Cardiac muscle cell (in vitro differentiated cells and primary cell): ENCODE measurements at regions not wholly inside any gene's neighbourhood (a gene's known extent, or its start where the extent isn't known, plus 50 kb on each side); places are given as distances from the start of the nearest gene placed in this dataset.

ENCODE experiments used
- DNase-seq, 2 donors: peaks; one replicate each; pipeline versions ENCODE4 v3.0.0 to v3.0.0-alpha.2; 2010 to 2017; ENCODE audit warnings: low read depth in 1 of 2, low spot score in 1 of 2
- H3K27ac ChIP-seq: fragments of 200-600 bp; sonication (generic); 2 replicates; pipeline ENCODE4 v1.5.1; 2016
- H3K27me3 ChIP-seq: fragments of 200-600 bp; sonication (generic); 2 replicates; pipeline ENCODE4 v1.6.0; 2016; ENCODE audit warnings: control low read depth
- H3K36me3 ChIP-seq: fragments of 200-600 bp; sonication (generic); 2 replicates; pipeline ENCODE4 v1.5.1; 2016; ENCODE audit warnings: control low read depth
- H3K4me1 ChIP-seq: fragments of 200-600 bp; sonication (generic); 2 replicates; pipeline ENCODE4 v1.8.1; 2017; ENCODE audit warnings: low read depth, mild to moderate bottlenecking, mixed run types
- H3K4me3 ChIP-seq: fragments of 200-600 bp; sonication (generic); 2 replicates; pipeline ENCODE4 v1.5.1; 2016; ENCODE audit warnings: mild to moderate bottlenecking
- H3K9me3 ChIP-seq: fragments of 200-600 bp; sonication (generic); 2 replicates; pipeline ENCODE4 v1.5.1; 2017; ENCODE audit warnings: low read depth, mild to moderate bottlenecking, control low read depth
- TF ChIP-seq, protein P1 (sequence below): IDR thresholded peaks from 2 replicates; pipeline ENCODE4 v1.5.1; 2012; ENCODE audit warnings: low read depth, mild to moderate bottlenecking, low read length

DNA sequence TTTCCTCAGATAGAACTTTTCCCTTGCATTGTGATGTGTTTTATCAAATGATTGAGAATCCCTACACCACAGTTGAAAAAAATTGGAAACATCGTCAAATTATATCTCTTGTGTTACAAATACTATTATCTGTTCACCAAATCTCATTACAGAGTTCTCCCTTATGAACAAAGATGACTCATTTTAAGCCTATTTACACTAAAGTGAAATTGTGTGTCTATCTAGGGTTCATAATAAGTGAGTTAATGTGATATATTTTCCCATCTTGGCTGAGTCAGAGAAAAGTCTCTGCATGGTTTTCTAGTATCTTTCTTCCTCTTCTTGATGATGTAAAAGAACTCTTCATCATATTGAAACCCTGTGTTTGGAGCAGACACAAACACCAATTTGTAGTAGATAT lies 1263.3 kb upstream of the EYS start:
- no peak for DNase-seq
- Histone ChIP-seq H3K4me1 (no peaks in the 10 kb centered on the region), H3K4me3 (no peak overlapping the region), H3K27ac (no peak overlapping the region), H3K36me3 (no peaks in the 10 kb centered on the region), H3K9me3 (no peaks in the 10 kb centered on the region), H3K27me3 (no peaks in the 10 kb centered on the region)
- TF ChIP-seq, protein P1, sequence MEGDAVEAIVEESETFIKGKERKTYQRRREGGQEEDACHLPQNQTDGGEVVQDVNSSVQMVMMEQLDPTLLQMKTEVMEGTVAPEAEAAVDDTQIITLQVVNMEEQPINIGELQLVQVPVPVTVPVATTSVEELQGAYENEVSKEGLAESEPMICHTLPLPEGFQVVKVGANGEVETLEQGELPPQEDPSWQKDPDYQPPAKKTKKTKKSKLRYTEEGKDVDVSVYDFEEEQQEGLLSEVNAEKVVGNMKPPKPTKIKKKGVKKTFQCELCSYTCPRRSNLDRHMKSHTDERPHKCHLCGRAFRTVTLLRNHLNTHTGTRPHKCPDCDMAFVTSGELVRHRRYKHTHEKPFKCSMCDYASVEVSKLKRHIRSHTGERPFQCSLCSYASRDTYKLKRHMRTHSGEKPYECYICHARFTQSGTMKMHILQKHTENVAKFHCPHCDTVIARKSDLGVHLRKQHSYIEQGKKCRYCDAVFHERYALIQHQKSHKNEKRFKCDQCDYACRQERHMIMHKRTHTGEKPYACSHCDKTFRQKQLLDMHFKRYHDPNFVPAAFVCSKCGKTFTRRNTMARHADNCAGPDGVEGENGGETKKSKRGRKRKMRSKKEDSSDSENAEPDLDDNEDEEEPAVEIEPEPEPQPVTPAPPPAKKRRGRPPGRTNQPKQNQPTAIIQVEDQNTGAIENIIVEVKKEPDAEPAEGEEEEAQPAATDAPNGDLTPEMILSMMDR, result no peak

DNA sequence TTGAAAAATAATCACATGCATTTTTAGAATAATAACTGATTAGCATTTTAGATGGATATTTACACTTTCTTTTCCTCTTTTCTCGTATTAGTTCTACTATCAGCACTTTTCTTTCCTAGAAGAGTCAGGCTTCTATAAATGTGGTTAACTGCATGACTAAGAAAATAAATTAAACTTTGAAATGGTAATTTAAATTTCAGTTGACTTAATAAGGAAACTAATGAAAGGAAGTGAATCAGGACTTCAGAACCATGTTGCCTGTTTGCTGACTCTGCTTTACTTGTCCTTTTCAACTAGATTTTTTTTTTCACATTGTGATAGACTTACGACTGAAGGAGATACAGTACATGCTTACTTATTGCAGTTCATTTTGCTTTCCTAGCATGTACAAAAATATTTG lies 1258.2 kb upstream of the EYS start:
- H3K27ac ChIP-seq, result no peak overlapping the region
- H3K27me3 ChIP-seq, result no peaks in the 10 kb centered on the region
- no peak overlapping the region for H3K4me3 ChIP-seq
- TF ChIP-seq, protein P1, result no peak
- H3K9me3 ChIP-seq, result no peaks in the 10 kb centered on the region
- H3K4me1 ChIP-seq, result no peaks in the 10 kb centered on the region
- H3K36me3 ChIP-seq, result no peaks in the 10 kb centered on the region
- DNase-seq, result no peak

DNA sequence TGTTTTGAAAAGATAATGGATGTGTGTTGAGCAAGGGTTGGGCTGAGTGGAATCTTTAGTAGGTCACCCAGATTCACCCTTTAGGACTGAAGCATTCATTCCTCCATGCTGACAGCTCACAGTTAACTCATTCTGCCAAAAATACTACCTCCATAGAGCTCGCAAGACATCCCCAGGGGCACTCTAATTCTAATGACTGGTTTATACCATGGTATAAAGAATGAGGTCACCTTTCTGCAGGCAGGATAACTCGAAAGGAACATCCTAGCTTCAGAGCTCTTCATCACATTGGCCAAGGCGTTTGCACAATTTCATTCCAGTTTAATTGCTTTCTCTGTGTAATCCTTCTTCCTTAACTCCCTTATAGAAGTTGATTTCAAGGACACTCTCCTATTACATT lies 1257.2 kb upstream of the EYS start:
- TF ChIP-seq, protein P1, result no peak
- Histone ChIP-seq H3K27me3 (no peaks in the 10 kb centered on the region), H3K4me3 (no peak overlapping the region)

DNA sequence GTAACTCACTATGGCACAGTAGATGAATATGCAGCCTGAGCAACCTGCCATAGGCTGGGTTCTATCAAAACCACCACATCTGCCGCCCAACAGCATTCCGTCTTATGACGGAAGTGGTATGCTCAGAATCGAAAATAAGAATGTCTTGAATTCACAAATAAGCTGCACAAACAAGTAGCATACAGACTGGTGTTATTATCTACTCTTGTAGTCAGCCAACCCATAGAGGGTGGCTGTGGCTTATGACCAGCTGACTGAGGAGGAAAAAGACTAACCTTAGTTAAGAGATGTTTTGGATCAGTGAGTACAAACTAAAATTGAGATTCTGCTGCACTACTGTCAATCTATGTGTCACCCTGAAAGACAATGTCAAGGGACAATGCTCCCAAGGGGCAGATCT lies 1255.1 kb upstream of the EYS start:
- Histone ChIP-seq H3K36me3 (no peaks in the 10 kb centered on the region), H3K4me3 (no peak overlapping the region), H3K27me3 (no peaks in the 10 kb centered on the region), H3K27ac (no peak overlapping the region), H3K9me3 (no peaks in the 10 kb centered on the region), H3K4me1 (no peaks in the 10 kb centered on the region)
- TF ChIP-seq, protein P1, result no peak
- no peak for DNase-seq

More for the DNA sequence above, 1257.2 kb upstream of the EYS start:
- H3K4me1 ChIP-seq, result no peaks in the 10 kb centered on the region
- no peak overlapping the region for H3K27ac ChIP-seq
- no peak for DNase-seq
- H3K9me3 ChIP-seq, result no peaks in the 10 kb centered on the region
- H3K36me3 ChIP-seq, result no peaks in the 10 kb centered on the region

DNA sequence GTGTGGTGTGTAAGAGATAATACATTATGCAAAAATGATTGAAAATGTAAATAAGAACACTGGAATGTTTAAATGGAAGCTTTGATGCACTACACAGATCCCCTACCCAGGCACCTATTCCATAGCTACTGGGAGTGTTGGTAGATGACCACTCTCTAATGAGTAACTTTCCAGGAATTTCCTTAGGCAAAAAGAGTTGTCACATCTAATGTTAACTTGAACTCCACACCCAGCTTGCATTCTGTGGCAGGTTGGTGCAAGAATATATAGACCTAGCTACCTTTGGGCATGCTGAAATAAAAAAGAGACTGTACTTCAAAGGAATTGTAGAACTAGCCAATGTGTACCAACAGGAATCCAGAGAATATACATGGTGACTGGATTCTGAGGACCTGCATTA lies 1254.2 kb upstream of the EYS start:
- H3K9me3 ChIP-seq, result no peaks in the 10 kb centered on the region
- TF ChIP-seq, protein P1, result no peak
- H3K27me3 ChIP-seq, result no peaks in the 10 kb centered on the region
- H3K36me3 ChIP-seq, result no peaks in the 10 kb centered on the region
- DNase-seq, result no peak
- no peaks in the 10 kb centered on the region for H3K4me1 ChIP-seq
- no peak overlapping the region for H3K27ac ChIP-seq
- no peak overlapping the region for H3K4me3 ChIP-seq

DNA sequence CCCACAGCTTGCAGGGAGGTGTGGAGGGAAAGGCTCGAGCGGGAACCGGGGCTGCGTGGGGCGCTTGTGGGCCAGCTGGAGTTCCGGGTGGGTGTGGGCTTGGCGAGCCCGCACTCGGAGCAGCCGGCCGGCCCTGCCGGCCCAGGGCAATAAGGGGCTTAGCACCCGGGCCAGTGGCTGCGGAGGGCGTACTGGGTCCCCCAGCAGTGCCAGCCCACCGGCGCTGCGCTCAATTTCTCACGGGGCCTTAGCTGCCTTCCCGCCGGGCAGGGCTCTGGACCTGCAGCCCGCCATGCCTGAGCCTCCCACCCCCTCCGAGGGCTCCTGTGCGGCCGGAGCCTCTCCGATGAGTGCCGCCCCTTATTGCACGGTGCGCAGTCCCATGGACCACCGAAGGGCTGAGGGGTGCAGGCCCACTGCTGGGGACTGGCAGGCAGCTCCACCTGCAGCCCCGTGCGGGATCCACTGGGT lies 1242.2 kb upstream of the EYS start:
- DNase-seq, result no peak
- no peak overlapping the region for H3K27ac ChIP-seq
- no peaks in the 10 kb centered on the region for H3K4me1 ChIP-seq
- TF ChIP-seq, protein P1, result no peak
- no peaks in the 10 kb centered on the region for H3K9me3 ChIP-seq
- H3K4me3 ChIP-seq, result no peak overlapping the region
- H3K27me3 ChIP-seq, result no peaks in the 10 kb centered on the region
- H3K36me3 ChIP-seq, result no peaks in the 10 kb centered on the region
